22Rv1 (cell line): ENCODE measurements at regions not wholly inside any gene's neighbourhood (a gene's known extent, or its start where the extent isn't known, plus 50 kb on each side); places are given as distances from the start of the nearest gene placed in this dataset.

Experiments
- H3K27ac ChIP-seq: fragments of 450-650 bp; 2 replicates; pipeline ENCODE4 v1.5.1; 2017
- ZFX ChIP-seq: fragments of 450-650 bp; IDR thresholded peaks from 2 replicates; pipeline ENCODE4 v1.6.1; 2017; ENCODE audit warnings: antibody characterized with exemption, borderline replicate concordance
- TF ChIP-seq, protein P1 (sequence below): fragments of 450-650 bp; IDR thresholded peaks from 2 replicates; pipeline ENCODE4 v1.5.1; 2017; ENCODE audit warnings: mild to moderate bottlenecking

DNA sequence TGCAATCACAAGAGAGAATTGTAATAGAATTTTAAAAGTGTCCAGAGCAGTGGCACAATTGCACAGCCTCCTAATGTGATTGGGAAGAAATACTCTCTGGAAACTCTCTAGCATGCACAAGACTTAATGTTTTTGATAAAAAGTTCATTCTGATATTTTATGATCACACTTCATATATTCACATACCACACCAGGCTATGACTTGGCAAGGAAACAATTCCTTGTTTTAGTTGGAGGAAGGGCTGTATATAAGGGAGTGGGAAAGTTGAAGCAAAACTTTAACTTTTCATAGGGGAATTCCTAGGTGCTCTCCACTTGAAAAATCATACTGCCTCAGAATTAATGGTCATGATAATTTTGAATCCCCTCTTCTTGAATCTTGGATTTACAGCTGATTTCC is 61.5 kb upstream of the ASB17 start:
- no peak overlapping the region for H3K27ac ChIP-seq
- no peak for TF ChIP-seq ZFX
- TF ChIP-seq, protein P1, sequence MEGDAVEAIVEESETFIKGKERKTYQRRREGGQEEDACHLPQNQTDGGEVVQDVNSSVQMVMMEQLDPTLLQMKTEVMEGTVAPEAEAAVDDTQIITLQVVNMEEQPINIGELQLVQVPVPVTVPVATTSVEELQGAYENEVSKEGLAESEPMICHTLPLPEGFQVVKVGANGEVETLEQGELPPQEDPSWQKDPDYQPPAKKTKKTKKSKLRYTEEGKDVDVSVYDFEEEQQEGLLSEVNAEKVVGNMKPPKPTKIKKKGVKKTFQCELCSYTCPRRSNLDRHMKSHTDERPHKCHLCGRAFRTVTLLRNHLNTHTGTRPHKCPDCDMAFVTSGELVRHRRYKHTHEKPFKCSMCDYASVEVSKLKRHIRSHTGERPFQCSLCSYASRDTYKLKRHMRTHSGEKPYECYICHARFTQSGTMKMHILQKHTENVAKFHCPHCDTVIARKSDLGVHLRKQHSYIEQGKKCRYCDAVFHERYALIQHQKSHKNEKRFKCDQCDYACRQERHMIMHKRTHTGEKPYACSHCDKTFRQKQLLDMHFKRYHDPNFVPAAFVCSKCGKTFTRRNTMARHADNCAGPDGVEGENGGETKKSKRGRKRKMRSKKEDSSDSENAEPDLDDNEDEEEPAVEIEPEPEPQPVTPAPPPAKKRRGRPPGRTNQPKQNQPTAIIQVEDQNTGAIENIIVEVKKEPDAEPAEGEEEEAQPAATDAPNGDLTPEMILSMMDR, result no peak

DNA sequence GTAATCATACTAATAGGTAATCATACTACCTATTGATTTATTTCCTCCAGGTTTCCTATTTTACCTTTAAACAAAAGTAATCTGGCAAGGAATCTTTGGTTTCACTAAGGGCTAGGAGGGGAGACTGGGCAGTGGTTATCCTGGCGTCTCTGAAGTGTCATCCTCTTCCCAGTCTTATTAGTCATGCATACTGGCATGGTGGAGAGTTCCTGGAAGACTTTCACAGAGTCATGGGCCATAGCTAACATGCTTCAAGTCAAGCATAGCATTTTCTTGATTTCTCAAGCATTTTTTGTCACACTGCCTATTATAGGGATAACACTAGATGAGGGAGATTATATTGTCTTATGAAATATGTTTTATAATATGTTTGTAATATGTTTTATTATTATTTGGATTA is 64.0 kb upstream of the ASB17 start:
- TF ChIP-seq, protein P1, result no peak
- TF ChIP-seq ZFX, result no peak
- no peak overlapping the region for H3K27ac ChIP-seq

DNA sequence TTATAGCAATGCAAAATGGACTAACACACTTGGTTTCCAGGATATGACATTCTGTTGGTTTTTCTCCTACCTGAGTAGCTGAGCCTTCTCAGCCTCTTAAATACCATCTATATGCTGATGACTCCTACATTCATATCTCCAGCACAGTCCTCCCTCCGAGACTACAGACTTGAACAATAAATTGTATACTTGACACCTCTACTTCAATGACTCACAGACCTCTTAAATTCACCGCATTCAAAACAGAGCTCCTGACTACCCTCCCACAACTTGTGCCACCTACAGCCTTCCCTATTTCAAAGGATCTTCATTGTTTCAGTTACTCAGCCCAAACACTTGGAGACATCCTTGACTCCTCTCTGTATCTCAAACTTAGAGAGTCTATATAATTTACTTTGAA is 66.8 kb upstream of the ASB17 start:
- H3K27ac ChIP-seq, result no peak overlapping the region
- no peak for TF ChIP-seq ZFX
- TF ChIP-seq, protein P1, result no peak

DNA sequence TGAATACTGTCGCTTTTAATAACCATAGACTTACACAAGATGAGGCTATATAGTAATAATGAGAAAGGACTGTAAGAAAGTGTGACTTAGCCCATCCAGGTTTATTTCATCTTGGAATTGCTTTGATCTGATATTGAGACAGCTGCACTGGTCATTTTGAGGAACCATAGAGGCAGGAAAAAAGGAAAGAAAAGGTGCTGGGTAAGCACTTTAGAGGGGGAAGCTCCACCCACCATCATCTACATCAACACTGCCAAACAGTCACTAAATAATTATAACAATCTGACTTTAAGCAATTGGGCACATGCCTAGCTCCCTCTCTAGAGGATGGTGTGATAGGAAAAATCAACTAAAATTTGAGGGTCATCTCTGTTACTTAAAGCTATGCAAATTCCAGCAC is 70.6 kb upstream of the ST6GALNAC3 start:
- TF ChIP-seq ZFX, result no peak
- H3K27ac ChIP-seq, result no peak overlapping the region

DNA sequence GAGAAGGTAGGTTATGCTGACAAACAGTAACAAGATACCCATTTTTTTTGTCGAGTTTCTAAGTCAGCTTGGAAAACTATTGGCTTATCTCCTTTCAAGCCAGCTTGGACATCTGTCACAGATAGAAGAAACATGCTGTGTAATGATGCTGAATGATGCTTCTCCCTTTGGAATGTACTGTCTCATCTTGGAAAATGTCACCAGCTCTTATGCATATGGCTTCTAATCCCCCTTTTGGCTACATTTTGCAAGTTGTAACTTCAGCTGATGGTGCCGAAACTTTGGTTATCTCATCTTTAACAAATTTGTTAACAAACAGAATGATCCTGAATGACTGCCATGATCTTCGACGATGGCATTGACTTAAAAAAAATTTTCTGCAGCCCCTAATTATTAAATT is 68.8 kb upstream of the ST6GALNAC3 start:
- no peak for TF ChIP-seq ZFX
- TF ChIP-seq, protein P1, result no peak

DNA sequence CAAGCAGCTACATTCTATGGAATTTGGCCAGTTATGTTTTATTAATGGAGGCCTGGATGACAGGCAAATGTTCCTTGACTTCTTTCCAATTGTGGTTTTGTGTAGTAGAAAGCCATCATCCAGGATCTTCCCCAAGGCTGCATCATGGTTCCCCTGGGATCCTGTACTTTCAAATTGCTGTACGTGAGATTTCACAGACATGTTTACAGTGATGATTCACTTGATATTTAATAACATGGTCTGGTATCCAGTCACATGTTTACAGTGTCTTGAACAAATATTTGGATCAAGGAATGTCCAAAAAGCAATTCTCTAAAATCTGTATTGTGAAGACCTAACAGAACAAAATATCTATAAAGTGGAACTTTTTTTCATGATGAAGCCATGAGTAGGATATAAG is 68.3 kb upstream of the ST6GALNAC3 start:
- no peak overlapping the region for H3K27ac ChIP-seq
- no peak for TF ChIP-seq ZFX
- TF ChIP-seq, protein P1, result no peak

More for the DNA sequence above, 68.8 kb upstream of the ST6GALNAC3 start:
- no peak overlapping the region for H3K27ac ChIP-seq

DNA sequence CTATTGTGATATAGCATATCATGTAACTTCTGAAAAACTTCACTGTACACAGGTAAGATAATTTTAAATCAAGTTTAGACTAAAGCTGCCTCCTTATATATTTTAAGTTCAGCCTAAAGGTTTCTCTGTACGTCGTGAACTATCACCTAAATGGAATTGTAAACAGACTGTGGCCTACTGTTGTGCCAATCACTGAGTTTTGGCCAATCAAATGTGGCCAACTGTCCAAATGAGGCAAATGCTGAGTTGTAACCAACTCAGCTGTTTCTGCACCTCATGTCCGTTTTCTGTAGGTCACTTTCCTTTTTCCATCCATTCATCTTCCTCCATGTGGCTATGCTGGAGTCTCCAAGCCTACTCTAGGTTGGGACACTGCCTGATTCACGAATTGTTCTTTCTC is 63.7 kb upstream of the ST6GALNAC3 start:
- H3K27ac ChIP-seq, result no peak overlapping the region
- TF ChIP-seq, protein P1, result no peak
- TF ChIP-seq ZFX, result no peak
